H1 (cell line): ENCODE measurements at regions not wholly inside any gene's neighbourhood (a gene's known extent, or its start where the extent isn't known, plus 50 kb on each side); places are given as distances from the start of the nearest gene placed in this dataset.

Source experiments
- CTCF ChIA-PET: fragments of 300-600 bp; sonication (Branson Sonifier 250); formaldehyde crosslinking; loops from one replicate; lab custom pipeline; 2021; ENCODE audit not compliant: partially characterized antibody; lab: Charles Lee
- POLR2A ChIA-PET: fragments of 300-600 bp; sonication (Branson Sonifier 250); formaldehyde crosslinking; loops from one replicate; lab custom pipeline; 2021; ENCODE audit warnings: inconsistent platforms; ENCODE audit not compliant: partially characterized antibody; lab: Charles Lee
- DNase-seq, 2 experiments: peaks; one replicate each; pipeline versions ENCODE4 v3.0.0 to v3.0.0-alpha.2; 2010 to 2022; ENCODE audit warnings: low spot score in 2 of 2, low read depth in 1 of 2, mixed read lengths in 1 of 2
- FAIRE-seq: peaks from 2 replicates; lab custom pipeline; 2011; peaks lifted over from hg19 to GRCh38; lab: Jason Lieb, UNC
- H2AFZ ChIP-seq: 2 replicates; pipeline ENCODE4 v1.8.1; 2012; ENCODE audit warnings: low read length, inconsistent platforms
- H2AK5ac ChIP-seq: 2 replicates; pipeline ENCODE4 v1.6.1; 2013; ENCODE audit warnings: low read depth, low read length
- H2BK120ac ChIP-seq: replicated peaks from 2 replicates; pipeline ENCODE3; 2013; ENCODE audit warnings: low read depth, low read length, inconsistent platforms
- H2BK12ac ChIP-seq: 2 replicates; pipeline ENCODE4 v1.6.1; 2013; ENCODE audit warnings: low read depth, low read length
- H2BK15ac ChIP-seq: 2 replicates; pipeline ENCODE4 v1.6.1; 2013; ENCODE audit warnings: low read length
- H2BK20ac ChIP-seq: 2 replicates; pipeline ENCODE4 v1.6.1; 2013; ENCODE audit warnings: low read length
- H2BK5ac ChIP-seq: 2 replicates; pipeline ENCODE4 v1.6.1; 2013; ENCODE audit warnings: low read depth, low read length
- H3K14ac ChIP-seq: 2 replicates; pipeline ENCODE4 v1.6.1; 2013; ENCODE audit warnings: inconsistent platforms; ENCODE audit not compliant: insufficient read length
- H3K18ac ChIP-seq: 2 replicates; pipeline ENCODE4 v1.6.1; 2013; ENCODE audit warnings: low read length; ENCODE audit errors: extremely low read depth
- H3K23ac ChIP-seq: 2 replicates; pipeline ENCODE4 v1.6.1; 2013; ENCODE audit warnings: inconsistent platforms; ENCODE audit not compliant: insufficient read length
- H3K23me2 ChIP-seq: 2 replicates; pipeline ENCODE4 v1.6.1; 2013; ENCODE audit warnings: low read depth, low read length
- H3K27ac ChIP-seq: 2 replicates; pipeline ENCODE4 v1.6.1; 2011; ENCODE audit warnings: low read depth, low read length, inconsistent platforms
- H3K27me3 ChIP-seq, 4 experiments: replicated peaks in 1 of 4; 1 replicate in 1 of 4; 2 replicates in 3 of 4; pipeline versions ENCODE4 v1.6.1 to v1.8.1; 2011 to 2013; ENCODE audit warnings: low read length in 3 of 4, mild to moderate bottlenecking in 3 of 4, inconsistent platforms in 2 of 4, mixed read lengths in 2 of 4, moderate library complexity in 1 of 4; ENCODE audit not compliant: control insufficient read depth in 3 of 4, insufficient read depth in 3 of 4; ENCODE audit errors: extremely low read depth in 1 of 4
- H3K36me3 ChIP-seq, 4 experiments: 2 replicates each; pipeline versions ENCODE4 v1.6.1 to v1.8.1; 2011 to 2013; ENCODE audit warnings: mild to moderate bottlenecking in 4 of 4, low read length in 3 of 4, moderate library complexity in 2 of 4, control low read depth in 1 of 4, inconsistent platforms in 1 of 4; ENCODE audit not compliant: insufficient read depth in 4 of 4, control insufficient read depth in 2 of 4
- H3K4ac ChIP-seq: replicated peaks from 2 replicates; pipeline ENCODE3; 2013; ENCODE audit warnings: low read length, low read depth, mixed read lengths, inconsistent platforms; ENCODE audit not compliant: insufficient read length
- H3K4me1 ChIP-seq, 4 experiments: replicated peaks in 1 of 4; 1 replicate in 1 of 4; 2 replicates in 3 of 4; pipeline versions ENCODE4 v1.6.1 to v1.8.1; 2011 to 2013; ENCODE audit warnings: low read length in 3 of 4, inconsistent platforms in 2 of 4, mixed read lengths in 1 of 4; ENCODE audit not compliant: insufficient read depth in 4 of 4, control insufficient read depth in 3 of 4
- H3K4me2 ChIP-seq, 2 experiments: 2 replicates each; pipeline versions ENCODE4 v1.6.1 to v1.8.1; 2011 to 2013; ENCODE audit warnings: low read depth in 2 of 2, low read length in 2 of 2, control low read depth in 1 of 2, inconsistent platforms in 1 of 2, mild to moderate bottlenecking in 1 of 2; ENCODE audit not compliant: insufficient read depth in 1 of 2
- H3K4me3 ChIP-seq, 4 experiments: fragments of 200-600, 300-600 bp in 1 of 4; sonication (generic), shearing (Covaris generic), sonication (Bioruptor Twin) in 1 of 4; 2 replicates each; pipeline versions ENCODE4 v1.5.1 to v1.8.1; 2011 to 2016; ENCODE audit warnings: low read length in 4 of 4, low read depth in 3 of 4, control low read depth in 2 of 4, inconsistent platforms in 2 of 4, mild to moderate bottlenecking in 2 of 4, mixed read lengths in 1 of 4, moderate library complexity in 1 of 4; ENCODE audit not compliant: insufficient read depth in 2 of 4; ENCODE audit errors: extremely low read depth in 1 of 4
- H3K56ac ChIP-seq: replicated peaks from 2 replicates; pipeline ENCODE3; 2013; ENCODE audit warnings: low read depth, mild to moderate bottlenecking, mixed read lengths, low read length, inconsistent platforms; ENCODE audit not compliant: insufficient read length
- H3K79me1 ChIP-seq: 2 replicates; pipeline ENCODE4 v1.6.1; 2013; ENCODE audit warnings: low read depth, low read length, control low read depth
- H3K79me2 ChIP-seq, 2 experiments: 2 replicates each; pipeline versions ENCODE4 v1.6.1 to v1.8.1; 2012 to 2013; ENCODE audit warnings: low read length in 2 of 2, mild to moderate bottlenecking in 2 of 2, inconsistent platforms in 1 of 2; ENCODE audit not compliant: insufficient read depth in 2 of 2, control insufficient read depth in 1 of 2
- H3K9ac ChIP-seq, 4 experiments: replicated peaks in 1 of 4; 1 replicate in 1 of 4; 2 replicates in 3 of 4; pipeline versions ENCODE4 v1.6.1 to v1.8.1; 2011 to 2013; ENCODE audit warnings: low read depth in 3 of 4, low read length in 3 of 4, control low read depth in 2 of 4, mild to moderate bottlenecking in 2 of 4, moderate library complexity in 2 of 4, inconsistent platforms in 1 of 4; ENCODE audit errors: extremely low read depth in 1 of 4
- H3K9me3 ChIP-seq, 2 experiments: 2 replicates each; pipeline versions ENCODE4 v1.6.1 to v1.8.1; 2012 to 2013; ENCODE audit warnings: mild to moderate bottlenecking in 2 of 2, moderate library complexity in 2 of 2, control low read depth in 1 of 2, inconsistent platforms in 1 of 2, low read depth in 1 of 2, low read length in 1 of 2, mixed read lengths in 1 of 2; ENCODE audit not compliant: insufficient read depth in 2 of 2
- H4K20me1 ChIP-seq, 2 experiments: replicated peaks in 1 of 2; 2 replicates each; pipeline versions ENCODE3 to v1.8.1; 2011 to 2013; ENCODE audit warnings: inconsistent platforms in 2 of 2, low read length in 2 of 2, mild to moderate bottlenecking in 1 of 2; ENCODE audit not compliant: insufficient read depth in 2 of 2, control insufficient read depth in 1 of 2
- H4K5ac ChIP-seq: 2 replicates; pipeline ENCODE4 v1.6.1; 2013; ENCODE audit warnings: low read length, low read depth, mixed read lengths, inconsistent platforms; ENCODE audit not compliant: insufficient read length
- H4K8ac ChIP-seq: 2 replicates; pipeline ENCODE4 v1.8.0; 2013; ENCODE audit warnings: mild to moderate bottlenecking, moderate library complexity, low read length, inconsistent platforms; ENCODE audit not compliant: insufficient read depth; ENCODE audit errors: extremely low read depth
- H4K91ac ChIP-seq: replicated peaks from 2 replicates; pipeline ENCODE3; 2013; ENCODE audit warnings: low read length, mixed read lengths, inconsistent platforms; ENCODE audit not compliant: insufficient read length
- YY1 ChIP-seq: IDR thresholded peaks from 2 replicates; pipeline ENCODE4 v1.6.1; 2011; ENCODE audit warnings: low read depth, mild to moderate bottlenecking, low read length
- WGBS, 2 experiments: shearing (Covaris generic) in 1 of 2; methylation state at CpG; one replicate each; pipeline versions ENCODE4 v1.1.6 to v1.1.7; 2013 to 2015; ENCODE audit warnings: low lambda C conversion rate in 2 of 2, mixed read lengths in 2 of 2, inconsistent platforms in 1 of 2, low coverage in 1 of 2, missing lambda C conversion rate in 1 of 2; ENCODE audit not compliant: insufficient replicate concordance in 2 of 2, insufficient coverage in 1 of 2, insufficient read length in 1 of 2; ENCODE audit errors: extremely low coverage in 1 of 2, missing lambda C conversion rate in 1 of 2; 5-methylcytosine and 5-hydroxymethylcytosine counted together

- no peak overlapping the region for H4K8ac ChIP-seq
- no peak overlapping the region for H4K5ac ChIP-seq
- no peak overlapping the region for H3K14ac ChIP-seq
- no peak overlapping the region for H2BK15ac ChIP-seq
- FAIRE-seq (no peak), DNase-seq (no peak)
- H3K36me3 ChIP-seq, result no peaks in the 10 kb centered on the region
- H2AK5ac ChIP-seq, result no peak overlapping the region
- no peak overlapping the region for H2BK12ac ChIP-seq
- no peak overlapping the region for H3K9ac ChIP-seq
- ChIA-PET POLR2A (no interaction called here), CTCF (interaction anchor here (0.6 to 0.7 kb wide), 3 partner anchors 13 to 370 kb away, joined by 3 to 5 read pairs (median 3); no protein-coding TSS in a partner anchor)
- H2BK120ac ChIP-seq, result no peak overlapping the region
- H3K79me1 ChIP-seq, result no peaks in the 10 kb centered on the region
- no peaks in the 10 kb centered on the region for H3K27me3 ChIP-seq
- no peak overlapping the region for H3K18ac ChIP-seq
- H4K20me1 ChIP-seq, result no peaks in the 10 kb centered on the region
- no peak overlapping the region for H2BK20ac ChIP-seq
- H3K4me1 ChIP-seq, result no peaks in the 10 kb centered on the region
- no peak overlapping the region for H3K56ac ChIP-seq
- no peak overlapping the region for H3K27ac ChIP-seq
- no peak overlapping the region for H3K4me3 ChIP-seq
- H3K79me2 ChIP-seq, result no peaks in the 10 kb centered on the region
- no peak overlapping the region for H2BK5ac ChIP-seq
- no peak overlapping the region for H2AFZ ChIP-seq
- H3K9me3 ChIP-seq, result no peaks in the 10 kb centered on the region
- H4K91ac ChIP-seq, result no peak overlapping the region
- WGBS, 2 experiments, result 100% methylated on average over 1 of the region's 1 CpG; no CpG with 5 or more reads in 1 of the 2 experiments
- H3K4me2 ChIP-seq, result no peak overlapping the region
- no peak overlapping the region for H3K4ac ChIP-seq
- no peak overlapping the region for H3K23ac ChIP-seq
- no peaks in the 10 kb centered on the region for H3K23me2 ChIP-seq
- no peak for TF ChIP-seq YY1
These were observed 202.6 kb downstream of the RFPL4B start for GRCh38 chr6:112549749-112550148.
